Left lung (tissue), 4 donors: ENCODE measurements at regions not wholly inside any gene's neighbourhood (a gene's known extent, or its start where the extent isn't known, plus 50 kb on each side); places are given as distances from the start of the nearest gene placed in this dataset.

Experiments used
- ATAC-seq: fragments of 200-7000 bp; cut with Tn5 transposase; one replicate; pipeline ENCODE4 v1.9.1; 2020; ENCODE audit warnings: moderate library complexity
- DNase-seq, 4 donors: peaks; one replicate each; pipeline ENCODE4 v3.0.0-alpha.2; 2013 to 2020
- H3K27ac ChIP-seq, 2 donors: fragments of 200-600 bp; sonication (generic) in 1 of 2; one replicate each; pipeline versions ENCODE4 v1.5.0 to v1.8.0; 2020 to 2021
- H3K27me3 ChIP-seq, 2 donors: fragments of 200-600 bp; sonication (generic) in 1 of 2; one replicate each; pipeline versions ENCODE4 v1.5.0 to v1.8.0; 2020 to 2021
- H3K36me3 ChIP-seq, 2 donors: fragments of 200-600 bp; sonication (generic) in 1 of 2; one replicate each; pipeline versions ENCODE4 v1.5.0 to v1.8.0; 2020 to 2021
- H3K4me1 ChIP-seq, 2 donors: fragments of 200-600 bp; one replicate each; pipeline ENCODE4 v1.8.0; 2021
- H3K4me3 ChIP-seq, 2 donors: fragments of 200-600 bp; sonication (generic) in 1 of 2; one replicate each; pipeline versions ENCODE4 v1.5.0 to v1.8.0; 2020 to 2021; ENCODE audit warnings: mild to moderate bottlenecking in 1 of 2
- H3K9me3 ChIP-seq, 2 donors: fragments of 200-600 bp; sonication (generic) in 1 of 2; one replicate each; pipeline versions ENCODE4 v1.5.0 to v1.8.0; 2020 to 2021
- intact Hi-C, 2 donors: fragments of 100-400 bp; cut with DNase I; formaldehyde crosslinking; loops; one replicate each; pipeline versions ENCODE4 v1.11.2 to v1.14.2; 2022
- TF ChIP-seq, protein P1 (sequence below), 2 donors: fragments of 200-600 bp; sonication (generic) in 1 of 2; IDR thresholded peaks; one replicate each; pipeline versions ENCODE4 v1.5.0 to v1.8.0; 2021; ENCODE audit warnings: antibody characterized with exemption in 2 of 2
- donor health status: DM: no; HTN: yes; CAD: no.
- donor health status: DM: no; HTN: no; CAD: no.

GRCh38 chr18:40866968-40867367, 1088.1 kb upstream of the PIK3C3 start:
- DNase-seq (no peak), ATAC-seq (no peak)
- H3K4me3 ChIP-seq: no peak overlapping the region
- TF ChIP-seq, protein P1, sequence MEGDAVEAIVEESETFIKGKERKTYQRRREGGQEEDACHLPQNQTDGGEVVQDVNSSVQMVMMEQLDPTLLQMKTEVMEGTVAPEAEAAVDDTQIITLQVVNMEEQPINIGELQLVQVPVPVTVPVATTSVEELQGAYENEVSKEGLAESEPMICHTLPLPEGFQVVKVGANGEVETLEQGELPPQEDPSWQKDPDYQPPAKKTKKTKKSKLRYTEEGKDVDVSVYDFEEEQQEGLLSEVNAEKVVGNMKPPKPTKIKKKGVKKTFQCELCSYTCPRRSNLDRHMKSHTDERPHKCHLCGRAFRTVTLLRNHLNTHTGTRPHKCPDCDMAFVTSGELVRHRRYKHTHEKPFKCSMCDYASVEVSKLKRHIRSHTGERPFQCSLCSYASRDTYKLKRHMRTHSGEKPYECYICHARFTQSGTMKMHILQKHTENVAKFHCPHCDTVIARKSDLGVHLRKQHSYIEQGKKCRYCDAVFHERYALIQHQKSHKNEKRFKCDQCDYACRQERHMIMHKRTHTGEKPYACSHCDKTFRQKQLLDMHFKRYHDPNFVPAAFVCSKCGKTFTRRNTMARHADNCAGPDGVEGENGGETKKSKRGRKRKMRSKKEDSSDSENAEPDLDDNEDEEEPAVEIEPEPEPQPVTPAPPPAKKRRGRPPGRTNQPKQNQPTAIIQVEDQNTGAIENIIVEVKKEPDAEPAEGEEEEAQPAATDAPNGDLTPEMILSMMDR (IDR thresholded peaks at IDR 0.05): no peak
- H3K27ac ChIP-seq: no peak overlapping the region
- H3K36me3 ChIP-seq: no peaks in the 10 kb centered on the region
- intact Hi-C loops: no loop called here
- no peaks in the 10 kb centered on the region for H3K4me1 ChIP-seq
- H3K9me3 ChIP-seq: peaks cover 0 to 5% of the 10 kb centered on the region in 2 donors
- no peaks in the 10 kb centered on the region for H3K27me3 ChIP-seq

DNA sequence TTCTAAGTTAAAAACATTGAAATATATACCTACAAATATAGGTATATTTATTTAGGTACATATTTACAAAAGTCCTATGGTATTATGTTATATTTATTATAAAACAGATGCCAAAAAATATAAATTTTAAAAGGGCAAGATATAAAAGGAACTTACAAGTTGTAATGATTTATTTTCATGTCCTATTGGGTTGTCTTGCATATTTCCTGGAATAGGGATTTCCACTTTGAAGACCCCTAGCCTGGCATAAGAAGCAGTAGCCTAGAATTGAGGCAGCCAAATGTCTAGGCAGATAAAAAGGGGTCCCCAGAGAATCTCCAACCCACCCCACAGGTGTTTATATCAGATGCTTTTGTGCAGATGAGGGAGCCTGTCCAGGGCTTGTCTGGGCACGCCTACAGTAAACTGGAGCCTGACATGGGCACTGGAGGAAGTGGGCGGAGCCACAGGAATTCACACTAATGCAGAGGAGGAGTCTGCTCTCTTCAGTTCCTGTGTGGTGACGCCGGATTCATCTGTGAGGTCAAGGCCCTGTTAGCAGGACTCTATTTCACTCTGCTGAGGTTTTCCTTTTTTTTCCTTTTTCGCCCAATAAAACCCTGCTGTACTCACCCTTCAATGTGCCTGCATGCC, 1088.9 kb upstream of the PIK3C3 start:
- peaks cover 0 to 5% of the 10 kb centered on the region in 2 donors for H3K9me3 ChIP-seq
- no peaks in the 10 kb centered on the region for H3K27me3 ChIP-seq
- DNase-seq (no peak), ATAC-seq (no peak)
- intact Hi-C loops: no loop called here
- TF ChIP-seq, protein P1 (IDR thresholded peaks at IDR 0.05): no peak
- no peak overlapping the region for H3K4me3 ChIP-seq
- no peaks in the 10 kb centered on the region for H3K36me3 ChIP-seq
- H3K4me1 ChIP-seq: no peaks in the 10 kb centered on the region
- no peak overlapping the region for H3K27ac ChIP-seq

DNA sequence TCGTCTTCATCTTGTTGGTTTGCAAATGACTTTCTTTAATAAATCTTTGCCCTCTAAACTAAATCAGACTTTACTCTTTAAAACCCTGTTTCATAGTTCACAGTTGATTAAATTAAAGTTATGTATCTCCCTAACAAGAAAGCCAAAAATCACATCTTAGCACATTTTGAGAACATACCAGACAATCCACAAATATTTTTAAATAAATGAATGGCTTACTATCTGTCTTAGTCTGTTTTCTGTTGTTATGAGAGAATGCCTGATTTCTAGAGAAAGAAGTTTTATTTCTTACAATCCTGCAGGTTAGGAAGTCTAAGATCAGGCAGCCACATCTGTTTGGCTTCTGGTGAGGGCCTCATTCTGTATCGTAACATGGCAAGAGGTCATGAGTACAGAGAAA, 1090.2 kb upstream of the PIK3C3 start:
- no peaks in the 10 kb centered on the region for H3K27me3 ChIP-seq
- intact Hi-C loops: no loop called here
- peaks cover 0 to 5% of the 10 kb centered on the region in 2 donors for H3K9me3 ChIP-seq
- DNase-seq: no peak
- TF ChIP-seq, protein P1 (IDR thresholded peaks at IDR 0.05): no peak
- no peaks in the 10 kb centered on the region for H3K4me1 ChIP-seq
- H3K4me3 ChIP-seq: no peak overlapping the region
- no peak for ATAC-seq
- H3K27ac ChIP-seq: no peak overlapping the region
- no peaks in the 10 kb centered on the region for H3K36me3 ChIP-seq

DNA sequence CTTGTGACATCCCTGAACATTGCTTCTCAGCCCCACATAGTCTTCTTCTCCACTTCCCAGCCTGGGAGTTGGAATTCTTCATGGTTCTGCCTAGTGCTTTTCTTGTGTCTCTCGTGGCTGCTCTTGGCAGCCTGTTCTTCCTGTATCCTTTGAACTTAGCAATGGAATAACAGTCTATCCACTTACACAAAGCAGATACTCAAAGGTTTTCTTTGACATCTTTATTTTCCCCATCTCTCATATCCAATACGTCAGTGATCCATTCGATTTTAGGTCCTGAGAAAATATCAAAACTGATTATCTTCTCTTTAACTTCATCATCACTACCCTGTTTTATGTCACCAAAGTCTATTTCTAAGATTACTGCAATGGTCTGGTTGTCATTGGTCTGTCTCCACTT, 1091.2 kb upstream of the PIK3C3 start:
- intact Hi-C loops: no loop called here
- Histone ChIP-seq H3K9me3 (peaks cover 0 to 5% of the 10 kb centered on the region in 2 donors), H3K36me3 (no peaks in the 10 kb centered on the region), H3K27me3 (no peaks in the 10 kb centered on the region), H3K4me1 (no peaks in the 10 kb centered on the region), H3K4me3 (no peak overlapping the region), H3K27ac (no peak overlapping the region)
- no peak for DNase-seq
- TF ChIP-seq, protein P1 (IDR thresholded peaks at IDR 0.05): no peak
- no peak for ATAC-seq

DNA sequence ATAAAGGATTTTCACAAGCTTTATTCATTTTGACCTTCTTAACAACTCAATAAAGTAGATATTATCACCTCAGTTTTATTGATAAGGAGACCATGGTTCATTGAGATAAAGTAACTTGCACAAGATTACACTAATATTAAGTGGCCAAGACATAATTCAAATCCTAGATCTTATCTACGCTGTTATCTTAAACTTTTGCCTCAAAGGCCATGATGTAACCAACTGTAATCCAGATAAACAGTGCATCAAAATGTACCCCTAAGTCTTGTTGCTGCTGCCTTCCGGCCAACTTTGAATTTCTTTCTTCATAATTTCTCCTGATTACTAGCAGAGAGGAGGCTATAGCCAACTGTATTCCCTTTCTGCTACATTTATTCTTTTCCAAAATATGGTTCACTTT, 1094.8 kb upstream of the PIK3C3 start:
- Histone ChIP-seq H3K9me3 (no peaks in the 10 kb centered on the region), H3K27ac (no peak overlapping the region), H3K27me3 (no peaks in the 10 kb centered on the region), H3K36me3 (no peaks in the 10 kb centered on the region), H3K4me1 (no peaks in the 10 kb centered on the region), H3K4me3 (no peak overlapping the region)
- ATAC-seq (no peak), DNase-seq (no peak)
- TF ChIP-seq, protein P1 (IDR thresholded peaks at IDR 0.05): no peak
- intact Hi-C loops: no loop called here
